HG03025 (cell line): ENCODE measurements at regions not wholly inside any gene's neighbourhood (a gene's known extent, or its start where the extent isn't known, plus 50 kb on each side); places are given as distances from the start of the nearest gene placed in this dataset.
"Not testable (repeated sequence)": the region's sequence is repeated elsewhere in the genome, so short reads cannot be mapped to it uniquely, and the experiment has no call there.

ENCODE experiments used
- ATAC-seq: cut with Tn5 transposase; IDR thresholded peaks from one replicate; pipeline ENCODE4 v1.9.1; 2021; ENCODE audit warnings: mild to moderate bottlenecking, moderate library complexity; ENCODE audit not compliant: unreplicated experiment, low FRiP score

- ATAC-seq, result no peak
These were observed 456.1 kb upstream of the NPVF start for GRCh38 chr7:25684360-25684759.

GRCh38 chr7:25686493-25686892 lies 458.2 kb upstream of the NPVF start:
- ATAC-seq, result no peak

DNA sequence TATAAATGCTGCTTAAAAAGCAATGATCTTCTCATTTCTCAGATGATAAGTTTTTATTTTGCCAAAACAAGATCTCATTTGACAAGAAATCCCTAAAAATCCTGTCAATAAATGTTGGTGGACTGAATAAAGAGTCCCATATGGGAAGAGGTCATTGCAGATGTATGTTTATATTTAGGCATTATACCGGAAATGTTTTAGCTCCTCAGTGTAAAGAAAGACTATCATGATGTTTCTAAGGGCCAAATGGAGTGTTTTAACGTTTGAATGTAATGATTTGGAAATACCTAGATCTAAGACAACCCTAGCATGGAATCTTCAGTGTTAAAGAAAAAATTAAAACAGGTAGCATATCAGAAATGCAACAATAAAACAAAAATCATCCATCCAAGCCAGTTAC lies 457.8 kb upstream of the NFE2L3 start:
- no peak for ATAC-seq

GRCh38 chr7:25694699-25695098 lies 457.3 kb upstream of the NFE2L3 start:
- ATAC-seq, result no peak

DNA sequence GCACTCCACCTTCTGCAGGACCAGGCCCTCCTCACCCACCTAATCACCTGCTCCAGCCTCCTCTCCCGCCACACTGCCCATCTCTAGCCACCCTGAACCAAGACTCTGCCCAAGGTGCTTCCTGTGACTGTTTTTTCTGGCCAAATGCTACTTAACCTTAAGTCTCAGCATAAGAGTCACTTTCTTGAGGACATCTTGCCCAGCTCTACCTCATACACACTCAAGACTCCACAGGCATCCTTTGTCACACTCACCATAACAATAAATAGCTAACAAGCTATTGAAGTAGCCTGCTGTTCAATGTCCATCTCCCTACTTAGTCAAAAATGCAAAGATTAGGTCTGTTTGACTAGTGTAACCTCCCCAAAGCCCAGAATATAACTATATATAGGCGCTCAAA lies 455.4 kb upstream of the NFE2L3 start:
- ATAC-seq, result no peak

- no peak for ATAC-seq
These were observed 453.4 kb upstream of the NFE2L3 start for GRCh38 chr7:25698451-25699113.

DNA sequence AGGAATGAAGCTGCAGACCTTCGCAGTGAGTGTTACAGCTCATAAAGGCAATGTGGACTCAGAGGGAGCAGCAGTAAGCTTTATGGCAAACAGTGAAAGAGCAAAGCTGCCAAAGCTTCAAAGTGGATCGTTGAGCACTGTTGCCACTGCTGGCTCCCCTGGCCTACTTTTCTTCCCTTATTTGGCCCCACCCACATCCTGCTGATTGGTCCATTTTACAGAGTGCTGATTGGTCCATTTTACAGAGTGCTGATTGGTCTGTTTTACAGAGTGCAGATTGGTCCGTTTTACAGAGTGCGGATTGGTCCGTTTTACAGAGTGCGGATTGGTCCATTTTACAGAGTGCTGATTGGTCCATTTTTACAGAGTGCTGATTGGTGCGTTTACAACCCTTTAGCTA lies 451.9 kb upstream of the NFE2L3 start:
- not testable (repeated sequence) for ATAC-seq

GRCh38 chr7:25704413-25704812 lies 447.6 kb upstream of the NFE2L3 start:
- no peak for ATAC-seq

DNA sequence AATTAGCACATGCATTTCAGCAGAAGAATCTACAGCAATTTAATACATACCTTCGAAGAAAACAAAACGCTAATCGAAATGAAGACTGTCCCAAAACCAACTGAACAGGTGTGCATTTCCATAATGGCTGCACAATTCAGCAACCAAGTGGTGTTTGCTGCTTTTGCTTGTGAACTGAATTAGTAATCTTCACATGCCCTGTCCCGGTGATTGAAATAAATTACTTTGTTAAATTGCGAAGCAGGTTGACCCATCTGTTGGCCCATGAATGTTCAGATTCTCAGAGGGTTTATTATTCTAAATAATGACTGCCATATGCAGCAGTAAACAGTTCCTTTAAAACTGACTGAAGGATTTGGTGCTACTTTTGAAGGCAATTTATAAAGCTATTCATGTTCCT lies 445.2 kb upstream of the NFE2L3 start:
- no peak for ATAC-seq

DNA sequence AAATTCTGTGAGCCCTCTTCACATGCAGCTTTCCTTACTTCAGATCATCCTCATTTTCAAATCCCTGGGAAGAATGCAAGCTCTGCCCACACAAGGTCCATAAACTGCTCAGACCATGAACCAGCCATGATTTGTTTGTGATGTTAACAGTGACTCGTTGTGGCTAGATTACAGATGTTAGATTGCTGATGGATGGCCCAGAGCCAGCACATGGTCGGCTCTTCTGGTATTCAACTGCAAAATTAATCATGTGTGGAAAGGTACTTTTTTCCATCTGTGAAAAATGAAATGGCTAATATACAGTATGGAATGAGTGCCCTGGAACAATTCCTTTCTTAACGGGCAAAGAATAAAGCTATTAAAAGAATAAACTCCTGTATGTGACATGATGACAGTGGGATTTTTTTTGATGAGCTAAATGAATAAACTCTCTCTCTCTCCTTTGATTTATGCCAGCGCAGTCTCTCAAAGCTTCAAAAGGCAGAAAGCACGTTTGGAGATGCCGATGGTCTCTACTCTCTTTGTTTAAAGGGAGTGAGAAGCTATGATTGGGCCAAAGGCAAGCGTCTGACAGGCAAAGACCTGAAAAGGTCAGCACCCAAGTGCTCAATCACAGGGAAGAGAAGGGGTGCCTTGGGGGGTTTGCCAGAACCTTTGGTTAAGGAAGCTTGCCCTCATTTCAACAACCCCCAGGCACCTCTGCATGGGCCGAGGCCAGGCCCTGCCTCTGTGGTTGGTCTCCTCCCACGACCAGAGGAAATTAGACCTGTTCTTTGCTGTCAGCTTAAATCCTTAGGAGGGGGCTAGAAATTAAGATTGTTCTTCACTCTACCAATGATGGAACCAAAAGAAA lies 444.0 kb upstream of the NFE2L3 start:
- no peak for ATAC-seq

DNA sequence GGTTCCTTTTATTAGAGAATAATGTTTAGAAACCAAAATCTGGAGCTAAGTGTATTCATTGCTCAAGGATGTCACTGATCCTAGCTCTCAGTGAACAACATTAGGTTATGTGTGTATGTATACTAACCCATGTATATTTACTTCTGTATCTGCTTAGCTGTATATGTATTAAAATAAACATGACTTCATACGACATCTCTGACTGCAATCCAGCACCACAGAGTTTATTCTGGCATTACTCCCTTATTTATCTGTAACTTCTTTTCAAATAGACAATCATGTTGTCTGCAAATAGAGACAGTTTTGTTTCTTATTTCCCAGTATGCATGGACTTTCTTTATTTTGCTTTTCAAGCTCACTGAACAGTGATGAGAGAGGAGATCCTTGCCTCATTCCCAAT lies 441.0 kb upstream of the NFE2L3 start:
- ATAC-seq, result no peak

- ATAC-seq, result no peak
These were observed 440.1 kb upstream of the NFE2L3 start for GRCh38 chr7:25711940-25712339.

GRCh38 chr7:25712500-25712899 lies 439.5 kb upstream of the NFE2L3 start:
- ATAC-seq, result no peak

DNA sequence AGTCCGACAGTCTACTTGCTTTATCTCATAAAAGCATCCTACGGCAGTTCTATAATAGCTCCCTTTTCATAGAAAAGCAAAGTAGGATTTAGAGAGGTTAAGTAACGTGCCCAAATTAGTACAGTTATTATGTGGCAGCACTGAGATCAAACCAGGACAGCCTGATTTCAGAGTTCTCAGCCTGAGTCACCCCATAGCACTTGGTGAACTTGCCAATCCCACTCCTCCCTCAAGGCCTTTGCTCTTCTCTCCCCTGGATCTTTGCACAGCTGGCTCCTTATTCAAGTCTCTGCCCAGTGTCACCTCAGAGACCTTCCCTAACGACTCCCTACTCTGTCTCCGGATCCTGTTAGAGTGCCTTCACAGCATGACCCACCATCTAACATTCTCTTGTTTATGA lies 438.0 kb upstream of the NFE2L3 start:
- no peak for ATAC-seq

DNA sequence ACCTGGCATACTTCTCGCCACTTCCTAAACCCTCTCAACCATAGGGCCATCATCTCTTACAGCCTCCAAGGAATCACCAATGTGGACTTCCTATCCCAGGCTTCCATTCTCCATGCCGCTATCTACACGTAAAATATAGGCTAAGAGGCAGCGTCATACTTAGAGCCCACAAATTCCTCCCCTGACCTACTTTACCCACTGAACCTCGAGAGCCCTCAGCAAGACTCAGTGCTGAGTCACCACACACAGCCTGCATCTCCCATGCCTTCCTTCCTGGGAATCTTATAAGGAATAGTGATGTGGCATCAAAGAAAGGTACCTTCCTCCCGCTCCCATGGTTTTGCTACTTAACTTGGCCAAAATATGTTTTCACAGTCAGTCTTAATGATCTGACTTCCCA lies 435.6 kb upstream of the NFE2L3 start:
- ATAC-seq, result no peak

- ATAC-seq, result no peak
These were observed 433.4 kb upstream of the NFE2L3 start for GRCh38 chr7:25718596-25718995.

DNA sequence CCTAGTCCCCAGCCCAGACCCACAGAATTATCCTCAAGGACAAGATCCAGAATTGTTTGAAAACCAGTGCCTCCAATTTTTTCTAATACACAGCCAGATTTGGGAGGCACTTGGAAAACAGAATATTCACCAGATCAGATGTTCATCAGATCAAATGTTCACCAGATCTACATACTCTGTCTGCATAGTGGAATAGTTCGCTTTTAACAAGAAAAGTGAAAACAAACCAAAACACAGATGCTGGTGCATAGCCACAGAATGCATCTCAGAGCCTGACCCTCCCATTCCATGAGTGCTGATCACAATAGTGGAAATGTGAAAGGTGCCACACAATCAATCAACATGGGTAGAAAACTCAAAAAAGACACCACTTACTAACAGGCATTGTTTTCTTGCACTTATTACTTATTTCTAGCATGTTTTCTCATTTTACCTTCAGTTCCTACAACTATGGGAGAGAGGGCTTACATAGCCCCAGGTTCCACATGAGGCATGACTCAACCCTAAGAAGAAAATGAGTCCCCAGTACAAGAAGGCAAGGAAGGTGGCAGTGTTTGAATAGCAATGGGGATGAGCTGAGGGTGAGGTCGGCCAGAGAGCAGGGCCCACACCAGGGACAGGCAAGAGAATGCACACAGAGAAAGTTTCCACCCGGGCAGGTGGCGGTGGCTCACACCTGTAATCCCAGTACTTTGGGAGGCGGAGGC lies 432.7 kb upstream of the NFE2L3 start:
- no peak for ATAC-seq

DNA sequence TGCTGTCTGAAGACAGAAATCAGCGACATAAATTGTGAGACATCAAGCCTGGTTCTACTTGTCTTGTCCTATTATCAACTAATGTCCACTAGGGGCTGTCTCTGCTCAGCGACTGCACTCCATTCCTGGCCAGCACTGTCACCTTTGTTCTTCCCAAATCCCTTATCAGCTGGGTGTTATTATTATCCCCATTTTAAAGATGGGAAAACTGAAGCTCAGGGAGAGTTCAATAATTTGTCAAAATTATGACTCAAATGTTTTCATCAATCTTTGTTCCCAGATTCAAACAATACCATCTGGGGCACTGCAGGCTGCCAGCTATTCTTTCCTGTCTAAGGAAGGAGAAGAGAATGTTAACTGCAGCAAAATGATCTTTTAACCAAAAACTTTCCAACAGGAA lies 431.6 kb upstream of the NFE2L3 start:
- no peak for ATAC-seq

GRCh38 chr7:25722856-25723255 lies 429.1 kb upstream of the NFE2L3 start:
- no peak for ATAC-seq

- no peak for ATAC-seq
These were observed 426.5 kb upstream of the NFE2L3 start for GRCh38 chr7:25725451-25725850.

DNA sequence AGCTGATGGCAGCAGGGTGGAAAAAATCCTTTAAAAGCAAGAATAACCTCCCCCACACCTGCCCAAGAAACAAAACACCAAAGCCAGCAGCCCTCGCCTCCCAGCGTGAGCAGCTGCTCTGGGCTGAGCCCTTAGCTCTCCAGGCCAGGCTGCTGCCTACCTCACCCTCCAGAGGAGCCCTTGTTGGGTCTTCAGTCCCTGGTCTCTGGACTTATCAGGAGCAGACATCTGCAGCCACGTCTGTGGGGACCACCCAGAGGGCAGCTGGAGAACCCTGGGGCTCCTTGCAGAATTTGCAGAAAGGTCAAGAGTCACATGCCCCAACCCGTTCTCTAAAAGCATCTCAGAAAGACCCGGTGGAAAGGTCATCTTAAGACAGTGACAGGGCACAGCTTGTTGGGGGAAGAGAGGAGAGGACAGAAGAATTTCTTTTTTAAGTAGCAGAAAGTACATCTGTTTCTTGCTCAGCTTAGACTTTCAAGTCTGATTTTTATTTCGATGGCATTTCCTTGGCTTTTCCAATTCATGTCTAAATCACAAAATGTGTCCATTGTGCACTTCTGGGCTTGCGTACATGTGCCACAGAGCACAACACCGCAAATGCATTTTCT lies 425.7 kb upstream of the NFE2L3 start:
- no peak for ATAC-seq
